ENCODE measurements at regions not wholly inside any gene's neighbourhood (a gene's known extent, or its start where the extent isn't known, plus 50 kb on each side); places are given as distances from the start of the nearest gene placed in this dataset.

DNA sequence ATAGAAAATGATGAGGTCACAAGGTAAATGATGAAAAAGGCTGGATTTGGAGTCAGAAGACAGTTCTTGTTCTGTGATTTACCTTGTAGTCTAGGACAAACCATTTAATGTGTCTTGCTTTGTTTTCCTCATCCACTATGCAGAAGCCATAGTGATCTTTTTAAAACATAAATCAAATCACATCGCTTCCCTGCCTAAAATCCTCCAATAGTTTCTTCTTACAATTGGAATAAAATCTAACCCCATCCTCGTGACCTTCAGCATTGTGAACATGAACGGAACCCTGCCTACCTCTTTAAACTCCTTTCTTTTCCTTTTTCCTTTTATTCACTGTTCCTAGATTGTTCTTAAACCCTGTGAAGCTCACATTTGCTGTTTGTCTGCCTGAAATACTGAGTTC is 204.9 kb upstream of the SAMSN1 start:
- TF ChIP-seq SIN3A (IDR thresholded peaks at IDR 0.05; ENCODE audit: borderline replicate concordance, insufficient read depth, low read length), result no peak
- TF ChIP-seq POLR2AphosphoS5 (IDR thresholded peaks at IDR 0.05; ENCODE audit: low read depth, low read length), result no peak
- no peak for TF ChIP-seq REST (IDR thresholded peaks at IDR 0.05; ENCODE audit: insufficient read depth in 1 of 2, low read depth in 2 of 2, low read length in 2 of 2)

DNA sequence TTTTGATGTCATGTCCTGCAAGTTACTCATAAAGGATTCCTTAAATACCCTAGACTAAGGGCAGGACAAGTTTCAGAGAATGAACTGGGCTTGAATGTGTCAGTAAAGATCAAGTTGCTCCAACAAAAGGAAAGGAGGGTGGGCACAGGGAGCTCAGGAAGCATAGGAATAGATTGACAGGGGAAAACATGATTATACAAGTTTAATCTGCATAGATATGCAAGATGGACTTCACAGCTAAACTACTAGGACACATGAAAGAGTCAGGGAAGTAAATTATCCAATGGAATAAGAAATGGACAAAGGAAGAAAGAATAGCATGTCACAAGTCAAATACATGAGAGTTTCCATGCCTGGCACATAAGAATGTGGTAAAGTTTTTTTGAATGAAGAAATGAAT is 203.9 kb upstream of the SAMSN1 start:
- TF ChIP-seq REST (IDR thresholded peaks at IDR 0.05; ENCODE audit: insufficient read depth in 1 of 2, low read depth in 2 of 2, low read length in 2 of 2) (no peak), SIN3A (IDR thresholded peaks at IDR 0.05; ENCODE audit: borderline replicate concordance, insufficient read depth, low read length) (no peak), POLR2AphosphoS5 (IDR thresholded peaks at IDR 0.05; ENCODE audit: low read depth, low read length) (no peak), FOXP2 (optimal IDR thresholded peaks at IDR 0.05; ENCODE audit: borderline replicate concordance, extremely low read depth, extremely low read length, insufficient read depth) (no peak), TAF1 (IDR thresholded peaks at IDR 0.05; ENCODE audit: borderline replicate concordance, insufficient read depth, low read length) (no peak)

DNA sequence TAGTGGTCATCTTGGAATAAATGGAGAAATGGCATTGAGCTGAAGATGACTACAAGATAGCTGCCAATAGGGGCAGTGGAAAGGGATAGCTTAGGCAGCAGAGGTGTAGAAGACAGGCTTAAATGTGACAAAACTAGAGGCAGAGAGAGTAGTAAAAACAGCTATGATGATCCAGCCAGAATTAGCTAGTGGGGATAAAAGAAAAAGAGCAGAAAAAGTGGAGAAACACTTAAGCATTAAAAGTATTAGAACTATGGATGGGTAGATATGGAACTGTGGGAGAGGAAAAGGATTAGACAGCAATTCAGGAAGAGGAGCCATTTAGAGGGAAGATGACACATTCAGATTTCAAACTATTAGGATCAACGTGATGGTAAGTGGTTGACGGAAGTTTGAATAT is 202.5 kb upstream of the SAMSN1 start:
- TF ChIP-seq FOXP2 (optimal IDR thresholded peaks at IDR 0.05; ENCODE audit: borderline replicate concordance, extremely low read depth, extremely low read length, insufficient read depth), result no peak
- no peak for TF ChIP-seq SIN3A (IDR thresholded peaks at IDR 0.05; ENCODE audit: borderline replicate concordance, insufficient read depth, low read length)
- no peak for TF ChIP-seq TAF1 (IDR thresholded peaks at IDR 0.05; ENCODE audit: borderline replicate concordance, insufficient read depth, low read length)
- no peak for TF ChIP-seq REST (IDR thresholded peaks at IDR 0.05; ENCODE audit: insufficient read depth in 1 of 2, low read depth in 2 of 2, low read length in 2 of 2)
- TF ChIP-seq POLR2AphosphoS5 (IDR thresholded peaks at IDR 0.05; ENCODE audit: low read depth, low read length), result no peak

GRCh38 chr21:14744368-14744767 is 198.3 kb upstream of the SAMSN1 start:
- no peak for TF ChIP-seq REST (IDR thresholded peaks at IDR 0.05; ENCODE audit: insufficient read depth in 1 of 2, low read depth in 2 of 2, low read length in 2 of 2)
- TF ChIP-seq SIN3A (IDR thresholded peaks at IDR 0.05; ENCODE audit: borderline replicate concordance, insufficient read depth, low read length), result no peak
- no peak for TF ChIP-seq POLR2AphosphoS5 (IDR thresholded peaks at IDR 0.05; ENCODE audit: low read depth, low read length)
- no peak for TF ChIP-seq FOXP2 (optimal IDR thresholded peaks at IDR 0.05; ENCODE audit: borderline replicate concordance, extremely low read depth, extremely low read length, insufficient read depth)
- no peak for TF ChIP-seq TAF1 (IDR thresholded peaks at IDR 0.05; ENCODE audit: borderline replicate concordance, insufficient read depth, low read length)

DNA sequence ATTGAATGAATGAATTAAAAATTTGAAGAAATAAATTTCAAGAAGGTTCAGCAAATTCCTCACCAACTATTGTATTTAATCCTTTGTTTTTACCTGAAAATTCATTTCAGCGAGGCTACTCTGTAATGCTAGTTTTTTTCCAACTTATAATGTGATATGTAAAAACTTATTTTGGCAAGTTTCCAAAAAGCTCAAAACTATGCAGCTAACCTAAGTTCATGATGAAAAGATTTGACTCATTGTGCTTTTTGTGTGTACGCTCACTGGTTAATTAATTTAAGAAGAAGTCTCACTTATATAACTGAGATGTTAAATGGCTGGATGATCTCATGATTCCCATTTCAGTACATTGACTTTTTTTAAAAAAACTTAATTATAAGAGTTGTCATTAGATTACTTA is 196.0 kb upstream of the SAMSN1 start:
- TF ChIP-seq REST (IDR thresholded peaks at IDR 0.05; ENCODE audit: insufficient read depth in 1 of 2, low read depth in 2 of 2, low read length in 2 of 2), result no peak
- TF ChIP-seq POLR2AphosphoS5 (IDR thresholded peaks at IDR 0.05; ENCODE audit: low read depth, low read length), result no peak
- TF ChIP-seq SIN3A (IDR thresholded peaks at IDR 0.05; ENCODE audit: borderline replicate concordance, insufficient read depth, low read length), result no peak
- TF ChIP-seq TAF1 (IDR thresholded peaks at IDR 0.05; ENCODE audit: borderline replicate concordance, insufficient read depth, low read length), result no peak
- no peak for TF ChIP-seq FOXP2 (optimal IDR thresholded peaks at IDR 0.05; ENCODE audit: borderline replicate concordance, extremely low read depth, extremely low read length, insufficient read depth)

All from PFSK-1 (cell line).